G401 (cell line): ENCODE measurements at regions not wholly inside any gene's neighbourhood (a gene's known extent, or its start where the extent isn't known, plus 50 kb on each side); places are given as distances from the start of the nearest gene placed in this dataset.

Experiments
- DNase-seq: peaks from one replicate; pipeline ENCODE4 v3.0.0-alpha.2; 2015; ENCODE audit warnings: low spot score
- in situ Hi-C: cut with HindIII; loops from 2 replicates; pipeline ENCODE4 v1.10.0; 2016; ENCODE audit warnings: low sequenced_read_pairs, mixed read lengths

DNA sequence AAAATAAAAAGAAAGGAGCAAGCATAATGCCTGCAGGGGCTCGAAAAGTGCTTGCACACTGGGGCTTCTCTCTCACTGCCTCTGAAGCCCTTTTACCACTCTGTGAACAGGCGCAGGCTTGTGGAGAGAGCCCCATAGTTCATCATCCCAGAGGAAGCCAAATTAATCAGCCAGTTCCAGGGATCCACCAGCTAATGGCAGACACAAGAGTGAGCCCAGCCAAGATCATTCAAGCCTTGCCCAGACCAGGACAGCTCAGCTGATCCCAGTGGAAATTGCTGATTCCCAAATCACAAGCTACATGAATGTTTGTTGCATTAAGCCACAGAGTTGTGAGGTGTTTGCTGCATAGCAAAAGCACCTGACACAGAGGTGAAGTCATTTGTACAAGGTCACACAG, 135.3 kb downstream of the CHST1 start:
- DNase-seq: peak; percentile 66
- in situ Hi-C loops: no loop called here

DNA sequence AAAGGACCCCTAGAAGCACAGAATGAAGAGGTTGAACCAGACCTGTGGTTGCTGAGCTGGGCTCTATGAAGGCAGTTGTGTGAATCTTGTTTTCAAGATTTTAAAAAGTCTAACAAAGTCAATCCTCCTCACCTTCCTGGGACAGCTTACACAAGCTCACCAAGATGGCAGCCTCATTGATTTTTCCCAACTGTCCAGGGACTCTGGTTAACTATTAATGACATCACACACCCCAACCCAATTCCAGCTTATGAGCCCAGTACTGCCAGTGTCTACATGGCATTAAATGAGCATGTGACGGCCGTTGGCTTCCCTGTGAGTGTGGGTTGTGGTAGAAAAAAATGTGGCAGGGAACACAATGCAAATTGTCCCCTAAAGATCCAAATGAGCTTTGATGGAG, 137.0 kb downstream of the CHST1 start:
- in situ Hi-C loops: no loop called here
- no peak for DNase-seq

DNA sequence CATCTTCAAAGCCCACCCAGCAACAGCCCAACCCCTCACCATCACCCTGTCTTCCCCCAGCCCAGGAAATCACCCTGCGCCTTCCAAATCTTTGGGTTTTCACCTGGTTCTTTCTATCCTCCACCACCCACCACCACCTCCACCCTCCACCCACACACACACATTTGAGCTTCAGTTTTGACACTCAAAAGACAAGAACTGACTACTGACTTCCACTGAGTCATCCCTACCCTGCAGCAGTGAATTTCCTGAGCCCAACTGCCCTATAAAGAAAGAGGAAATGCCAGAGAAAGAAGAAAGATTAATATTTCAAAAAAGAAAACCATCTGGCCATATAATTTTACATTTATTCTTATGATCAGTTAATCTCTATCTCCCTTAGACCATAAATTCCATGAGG, 137.5 kb downstream of the CHST1 start:
- no peak for DNase-seq
- in situ Hi-C loops: no loop called here

- in situ Hi-C loops: no loop called here
- no peak for DNase-seq
These were observed 140.0 kb downstream of the CHST1 start for GRCh38 chr11:45525393-45525792.

DNA sequence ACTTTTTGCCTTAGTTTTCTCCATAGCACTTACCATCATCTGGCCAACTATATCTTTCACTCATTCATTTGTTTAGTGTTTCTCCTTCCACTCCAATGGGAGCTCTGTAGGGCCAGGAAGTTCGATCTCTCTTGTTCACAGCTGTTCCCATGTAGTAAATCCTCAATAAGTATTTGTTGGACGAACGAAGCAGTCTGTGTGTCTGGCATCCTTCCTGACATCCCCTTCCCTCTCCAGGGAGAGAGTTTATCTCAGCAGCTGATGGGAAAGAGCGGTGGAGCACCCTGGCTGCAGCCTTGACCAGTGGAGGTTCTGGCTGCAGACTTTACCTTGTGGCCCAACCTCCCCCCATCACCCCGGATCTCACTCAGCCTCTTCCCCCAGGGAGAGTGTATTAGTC, 141.7 kb downstream of the CHST1 start:
- DNase-seq: no peak
- in situ Hi-C loops: no loop called here

DNA sequence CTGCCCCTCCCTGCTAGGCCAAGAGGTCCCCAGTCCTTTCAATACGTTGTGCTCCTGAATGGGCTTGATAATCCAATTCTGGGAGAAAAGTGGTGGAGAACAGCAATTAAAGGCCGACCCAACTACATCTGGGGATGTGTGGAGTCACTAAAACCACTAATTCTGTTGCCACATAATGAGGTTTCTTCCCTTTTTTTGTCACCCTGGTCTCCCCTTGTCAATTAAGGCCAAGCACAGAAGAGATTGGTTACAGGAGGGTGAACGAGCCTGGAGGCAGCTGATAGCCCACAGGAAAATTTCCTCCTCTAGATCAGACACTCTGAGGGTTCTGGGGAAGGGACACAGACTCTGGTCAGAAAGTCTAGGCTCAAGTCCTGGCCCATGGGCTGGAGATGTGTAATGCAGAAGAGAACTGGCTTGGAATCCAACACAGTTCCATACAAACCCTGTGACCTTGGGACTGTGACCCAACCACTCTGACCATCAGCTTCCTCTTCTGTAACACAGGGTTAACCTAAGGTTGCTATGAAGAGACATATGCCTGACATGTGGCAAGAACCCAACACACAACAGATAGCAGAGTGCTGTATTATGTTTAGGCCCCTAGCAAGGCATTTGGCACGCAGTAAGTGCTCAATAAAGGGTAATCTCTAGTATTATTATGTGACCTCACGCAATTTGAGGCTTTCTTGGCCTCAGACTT, 146.4 kb downstream of the CHST1 start:
- in situ Hi-C loops: no loop called here
- no peak for DNase-seq

DNA sequence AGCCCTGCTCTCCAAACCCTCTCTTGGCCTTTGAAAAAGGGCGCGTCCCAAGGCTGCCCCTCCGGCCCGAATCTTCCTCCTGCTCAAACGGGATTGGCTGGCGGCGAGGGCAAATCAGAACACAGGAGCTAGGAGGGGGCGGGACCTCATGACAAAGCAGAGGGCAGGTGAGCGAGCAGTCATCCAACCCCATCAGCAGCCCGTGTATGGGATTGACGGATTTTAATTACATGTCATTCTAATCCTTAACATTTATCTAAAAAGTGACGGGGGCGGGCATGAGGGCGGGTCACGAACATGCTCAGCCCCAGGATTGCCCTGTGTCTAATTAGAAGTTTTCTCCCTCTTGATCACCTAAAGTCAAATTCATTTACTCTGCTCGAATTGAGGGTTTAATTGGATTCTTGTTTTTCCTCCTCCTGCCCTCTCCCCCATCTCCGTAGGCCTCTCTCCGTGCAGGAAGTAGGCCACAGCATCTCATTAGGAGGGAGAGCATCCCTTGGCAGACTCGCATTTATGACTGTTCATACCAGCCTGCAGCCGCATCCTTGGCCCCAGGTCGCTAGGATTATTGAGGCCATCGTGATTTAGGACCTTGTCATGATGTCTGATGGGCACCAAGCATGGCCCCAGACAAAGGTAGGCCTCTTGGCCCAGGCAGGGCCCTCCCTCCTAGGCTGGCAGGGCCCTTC, 147.1 kb downstream of the CHST1 start:
- DNase-seq: no peak
- in situ Hi-C loops: no loop called here

GRCh38 chr11:45517171-45517770, 148.2 kb downstream of the CHST1 start:
- in situ Hi-C loops: no loop called here
- DNase-seq: no peak

DNA sequence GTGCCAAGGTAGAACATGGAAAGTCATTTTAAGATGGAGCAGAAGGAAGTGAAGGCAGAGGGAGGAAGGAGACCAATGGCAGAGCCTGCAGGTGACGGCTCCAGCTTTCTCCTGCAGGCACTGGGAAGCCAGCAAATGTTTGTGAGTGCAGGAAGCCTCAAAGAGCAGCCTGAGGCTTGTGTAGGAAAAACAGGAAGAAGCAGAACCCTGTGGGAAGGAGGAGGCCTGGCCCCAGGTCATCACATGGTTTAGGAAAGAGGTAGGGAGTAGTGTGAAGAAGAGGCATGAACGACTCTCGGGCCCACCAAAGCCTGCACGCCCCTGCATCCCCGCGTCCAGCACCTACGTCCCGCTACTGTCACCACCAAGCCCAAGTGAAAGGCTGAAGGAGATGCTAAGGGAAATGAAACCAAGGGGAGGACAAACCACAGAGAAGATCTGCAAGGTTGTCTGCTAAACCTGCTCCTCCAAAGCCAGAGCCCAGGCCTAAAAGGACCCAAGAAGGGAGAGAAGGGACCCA, 151.5 kb downstream of the CHST1 start:
- DNase-seq: no peak
- in situ Hi-C loops: no loop called here

DNA sequence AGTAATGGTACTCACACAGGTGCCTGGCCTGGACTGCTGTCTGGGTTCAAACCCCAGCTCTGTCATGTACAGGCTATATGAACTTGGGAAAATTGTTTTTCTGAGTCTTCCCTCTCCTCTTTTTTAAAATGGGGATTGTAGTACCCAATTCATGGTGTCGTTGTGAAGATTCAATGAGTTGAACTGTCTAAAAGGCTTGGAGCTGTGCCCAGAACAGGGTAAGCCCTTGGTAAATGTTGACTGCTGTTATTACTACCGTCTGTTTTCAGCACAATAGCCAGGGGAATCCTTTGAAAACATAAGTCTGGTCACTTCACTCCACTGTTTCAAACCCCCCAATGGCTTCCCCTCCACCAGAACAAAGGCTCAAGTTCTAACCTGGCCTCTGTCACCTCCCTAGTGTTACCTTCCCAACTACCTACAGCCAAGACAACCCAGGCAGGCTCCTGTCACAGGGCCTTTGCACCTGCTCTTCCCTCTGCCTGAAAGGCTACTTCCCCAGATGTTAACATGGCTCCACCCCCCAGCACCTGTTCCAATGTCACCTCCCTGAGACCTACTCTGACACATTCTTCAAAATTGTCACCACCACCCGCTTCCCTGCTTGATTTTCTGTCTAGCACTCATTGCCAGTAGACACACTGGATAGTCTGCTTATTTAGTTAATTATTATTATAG, 152.8 kb downstream of the CHST1 start:
- in situ Hi-C loops: no loop called here

DNA sequence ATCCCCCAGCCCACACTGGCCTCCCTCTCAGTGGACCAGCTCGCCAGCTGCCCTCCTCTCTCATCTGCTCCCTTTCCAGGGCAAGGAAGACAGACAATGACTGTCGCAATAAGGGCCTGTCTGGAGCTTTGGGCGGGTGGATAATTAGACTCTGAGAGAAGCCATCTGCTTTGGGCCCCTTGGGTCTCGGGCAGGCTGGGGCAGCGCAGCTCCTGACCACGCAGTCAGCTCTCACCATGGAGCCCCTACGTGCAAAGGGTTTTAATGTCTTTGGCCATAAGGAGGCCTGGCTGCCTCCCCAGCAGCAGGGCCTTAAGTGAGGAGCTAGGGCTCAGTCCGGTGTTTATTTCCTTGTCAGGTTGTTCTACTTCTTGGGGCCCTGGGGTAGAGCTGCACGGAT, 153.9 kb downstream of the CHST1 start:
- in situ Hi-C loops: no loop called here
- DNase-seq: no peak

More for the DNA sequence above, 152.8 kb downstream of the CHST1 start:
- no peak for DNase-seq

GRCh38 chr11:45507916-45508315, 157.5 kb downstream of the CHST1 start:
- DNase-seq: no peak
- in situ Hi-C loops: no loop called here

DNA sequence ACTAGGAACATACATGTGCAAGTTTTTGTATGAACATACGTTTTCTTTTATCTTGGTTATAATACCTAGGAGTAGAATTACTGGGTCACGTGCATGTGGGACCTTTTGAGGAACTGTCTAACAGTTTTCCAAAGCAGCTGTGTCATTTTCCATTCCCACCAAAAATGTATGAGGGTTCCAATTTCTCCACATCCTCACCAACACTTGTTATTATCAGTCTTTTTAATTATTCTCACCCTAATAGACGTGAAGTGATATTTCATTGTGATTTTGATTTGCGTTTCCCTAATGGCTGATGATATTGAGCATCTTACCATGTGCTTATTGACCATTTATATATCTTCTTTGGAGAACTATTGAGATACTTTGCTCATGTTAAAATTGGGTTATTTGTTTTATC, 162.1 kb downstream of the CHST1 start:
- in situ Hi-C loops: no loop called here
- no peak for DNase-seq

GRCh38 chr11:45502226-45502545, 163.2 kb downstream of the CHST1 start:
- in situ Hi-C loops: no loop called here
- DNase-seq: no peak

DNA sequence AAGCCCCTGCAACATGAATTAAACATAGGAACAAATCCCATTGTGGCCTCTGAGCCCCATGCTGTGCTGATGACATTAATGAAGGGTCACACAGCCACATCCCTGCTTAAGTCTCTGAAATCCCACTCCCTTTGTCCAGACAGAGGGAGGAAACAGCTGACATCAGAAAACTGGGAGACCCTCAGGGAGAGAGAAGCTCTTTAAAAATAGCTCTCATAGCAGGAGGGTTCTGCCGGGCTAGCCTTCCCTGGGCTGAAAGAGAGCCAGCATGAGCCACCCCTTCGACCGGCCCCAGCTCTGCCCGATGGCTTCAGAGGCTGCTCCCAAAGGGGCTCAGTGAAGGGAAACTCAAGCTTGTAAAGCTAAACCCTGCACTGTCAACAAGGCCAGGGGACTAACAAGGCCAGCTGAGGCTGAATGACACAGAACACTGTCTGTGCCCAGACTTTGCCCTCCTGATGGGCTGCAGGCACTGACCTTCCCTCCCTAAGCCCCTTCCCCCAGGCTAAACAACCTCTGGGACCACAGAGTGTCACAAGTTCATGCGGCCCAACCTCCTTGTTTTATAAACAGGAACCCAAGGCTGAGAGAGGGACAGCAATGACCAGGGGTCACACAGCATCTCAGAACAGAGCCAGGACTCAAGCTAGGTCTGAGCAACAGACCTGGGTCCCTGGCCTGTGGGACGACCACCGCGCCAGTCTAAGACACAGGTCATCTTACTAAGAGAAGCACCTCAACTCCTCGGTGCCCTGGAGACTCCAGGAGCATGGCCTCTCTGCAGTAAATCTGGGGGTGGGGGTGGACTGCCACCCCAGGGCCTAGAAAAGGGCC, 163.8 kb downstream of the CHST1 start:
- no peak for DNase-seq
- in situ Hi-C loops: no loop called here

- DNase-seq: peak; percentile 13
- in situ Hi-C loops: no loop called here
These were observed 165.0 kb downstream of the CHST1 start for GRCh38 chr11:45500451-45500850.

DNA sequence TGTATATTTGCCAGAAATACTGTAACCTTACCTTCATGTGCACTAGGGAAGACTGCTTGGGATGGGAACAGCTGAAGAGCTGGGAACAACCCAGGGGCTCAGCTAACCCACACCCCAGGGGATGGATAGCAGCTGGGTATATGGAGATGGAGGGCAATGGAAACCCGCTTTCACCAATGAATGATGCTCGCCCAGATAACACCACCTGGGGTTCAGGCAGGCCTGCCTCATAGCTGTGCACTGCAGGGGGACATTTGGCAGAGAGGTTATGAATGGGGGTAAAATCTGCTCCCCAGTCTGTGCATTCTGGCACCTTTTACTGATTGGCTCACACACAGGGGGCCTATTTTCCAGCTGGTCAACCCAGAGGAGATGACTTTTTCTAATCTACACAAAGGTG, 170.7 kb downstream of the CHST1 start:
- DNase-seq: no peak
- in situ Hi-C loops: no loop called here

DNA sequence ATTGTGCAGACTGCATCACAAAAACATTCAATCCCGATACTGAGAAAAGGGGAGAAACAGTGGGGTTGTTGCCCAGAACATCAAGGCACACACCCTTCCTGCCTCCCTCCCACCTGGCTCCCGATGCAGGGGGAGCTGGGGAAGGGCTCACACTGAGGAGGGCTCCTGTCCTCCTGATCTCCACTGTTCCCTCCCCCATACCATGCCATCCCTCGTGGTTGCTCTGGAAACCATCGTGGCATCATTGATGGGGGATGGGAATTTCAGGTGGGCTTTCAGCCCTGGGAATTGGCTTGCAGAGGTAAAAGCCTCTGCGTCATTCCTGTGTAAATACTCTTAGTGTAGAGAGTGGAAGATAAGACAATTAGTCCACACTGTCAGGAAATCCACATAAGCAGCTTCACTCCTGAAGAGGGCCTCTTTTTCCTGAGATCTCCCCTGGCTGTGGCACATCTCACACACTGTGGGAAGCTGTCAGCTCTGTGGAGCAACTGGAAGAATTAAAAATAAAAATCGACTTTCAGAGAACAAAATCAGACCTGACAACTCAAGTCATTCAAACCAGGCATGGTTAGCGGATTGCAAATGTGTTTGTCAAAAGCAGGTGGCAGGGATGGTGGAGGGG, 176.0 kb downstream of the CHST1 start:
- DNase-seq: no peak
- in situ Hi-C loops: no loop called here

DNA sequence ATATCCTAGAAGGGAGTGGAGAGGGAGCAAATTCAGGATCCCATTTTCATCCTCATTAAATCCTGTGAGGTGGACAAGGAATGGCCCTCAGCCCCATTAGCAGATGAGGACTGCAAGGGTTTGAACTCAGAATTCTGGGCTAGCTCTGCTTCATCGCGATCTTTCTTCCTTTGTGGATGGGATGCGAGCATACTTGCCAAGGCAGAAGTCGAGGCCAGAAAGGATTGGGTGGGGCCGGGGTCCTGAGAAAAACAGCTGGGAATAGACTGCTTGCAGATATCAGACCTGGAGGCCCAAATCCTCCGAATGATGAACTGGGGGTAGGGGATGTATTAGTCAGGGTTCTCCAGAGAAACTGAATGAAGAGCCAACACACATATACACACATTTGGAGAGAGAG, 179.0 kb downstream of the CHST1 start:
- in situ Hi-C loops: no loop called here
- DNase-seq: no peak
